Neural cell (in vitro differentiated cells): ENCODE measurements at regions not wholly inside any gene's neighbourhood (a gene's known extent, or its start where the extent isn't known, plus 50 kb on each side); places are given as distances from the start of the nearest gene placed in this dataset.

Experiments used
- H2AFZ ChIP-seq: fragments of 200-600, 300-800 bp; sonication (generic), shearing (Covaris generic); 2 replicates; pipeline ENCODE4 v1.6.0; 2014; ENCODE audit warnings: low read depth, mild to moderate bottlenecking, antibody characterized with exemption, low read length, moderate library complexity
- H3F3A ChIP-seq: fragments of 200-600 bp; shearing (Covaris generic); 2 replicates; pipeline ENCODE4 v1.6.1; 2016; ENCODE audit warnings: mild to moderate bottlenecking, moderate library complexity, mixed read lengths, antibody characterized with exemption, low read length; ENCODE audit not compliant: insufficient read depth, poor library complexity, severe bottlenecking
- H3K27ac ChIP-seq: fragments of 200-600, 300-800 bp; sonication (generic), shearing (Covaris generic); 2 replicates; pipeline ENCODE4 v1.5.1; 2014; ENCODE audit warnings: mild to moderate bottlenecking, low read length, moderate library complexity
- H3K27me3 ChIP-seq: fragments of 300-800, 200-600 bp; sonication (generic), shearing (Covaris generic); 2 replicates; pipeline ENCODE4 v1.6.0; 2014; ENCODE audit warnings: mild to moderate bottlenecking, low read depth, low read length, moderate library complexity; ENCODE audit not compliant: insufficient read depth
- H3K36me3 ChIP-seq: fragments of 300-800, 200-600 bp; sonication (generic), shearing (Covaris generic); 2 replicates; pipeline ENCODE4 v1.5.1; 2014; ENCODE audit warnings: mild to moderate bottlenecking, antibody characterized with exemption, low read length, moderate library complexity; ENCODE audit not compliant: insufficient read depth
- H3K4me2 ChIP-seq: fragments of 300-800, 200-600 bp; sonication (generic), shearing (Covaris generic); 2 replicates; pipeline ENCODE4 v1.6.0; 2014; ENCODE audit warnings: mild to moderate bottlenecking, low read length
- H3K4me3 ChIP-seq: fragments of 300-800, 200-600 bp; sonication (generic), shearing (Covaris generic); 2 replicates; pipeline ENCODE4 v1.5.1; 2014; ENCODE audit warnings: mild to moderate bottlenecking, low read length, moderate library complexity
- H3K79me2 ChIP-seq: fragments of 200-600 bp; shearing (Covaris generic); replicated peaks from 2 replicates; pipeline ENCODE4 v1.6.0; 2014; ENCODE audit warnings: mild to moderate bottlenecking, low read length, moderate library complexity; ENCODE audit not compliant: insufficient read depth
- H3K9ac ChIP-seq: fragments of 300-800, 200-600 bp; sonication (generic), shearing (Covaris generic); 2 replicates; pipeline ENCODE4 v1.6.1; 2016; ENCODE audit warnings: mild to moderate bottlenecking, low read length, mixed read lengths
- H3K9me2 ChIP-seq: fragments of 200-600 bp; shearing (Covaris generic); 2 replicates; pipeline ENCODE4 v1.6.1; 2016; ENCODE audit warnings: mild to moderate bottlenecking, low read length, mixed read lengths; ENCODE audit not compliant: insufficient read depth
- H3K9me3 ChIP-seq: fragments of 200-600, 300-800 bp; sonication (generic), shearing (Covaris generic); 2 replicates; pipeline ENCODE4 v1.6.1; 2016; ENCODE audit warnings: mild to moderate bottlenecking, mixed run types, low read length, moderate library complexity, mixed read lengths
- H4K20me1 ChIP-seq: fragments of 200-600 bp; shearing (Covaris generic); 2 replicates; pipeline ENCODE4 v1.6.1; 2016; ENCODE audit warnings: mild to moderate bottlenecking, mixed run types; ENCODE audit not compliant: insufficient read depth
- CTCF ChIP-seq: fragments of 450-650 bp; IDR thresholded peaks from 2 replicates; pipeline ENCODE4 v1.5.1; 2014; ENCODE audit warnings: antibody characterized with exemption, mild to moderate bottlenecking, moderate library complexity; ENCODE audit not compliant: poor library complexity, severe bottlenecking
- EP300 ChIP-seq: fragments of 450-650 bp; conservative IDR thresholded peaks from 2 replicates; pipeline ENCODE4 v1.6.1; 2014; ENCODE audit warnings: antibody characterized with exemption, mild to moderate bottlenecking, moderate library complexity; ENCODE audit not compliant: poor library complexity, severe bottlenecking
- EZH2 ChIP-seq: fragments of 200-600, 300-800 bp; shearing (Covaris generic), sonication (generic); IDR thresholded peaks from 2 replicates; pipeline ENCODE4 v1.6.1; 2014; ENCODE audit warnings: antibody characterized with exemption, low read length, borderline replicate concordance, mild to moderate bottlenecking; ENCODE audit not compliant: insufficient read depth, poor library complexity, severe bottlenecking
- MXI1 ChIP-seq: fragments of 450-650 bp; conservative IDR thresholded peaks from 2 replicates; pipeline ENCODE4 v1.6.1; 2014; ENCODE audit warnings: antibody characterized with exemption, mild to moderate bottlenecking; ENCODE audit not compliant: poor library complexity, severe bottlenecking
- POLR2AphosphoS5 ChIP-seq: IDR thresholded peaks from 2 replicates; pipeline ENCODE4 v1.6.1; 2012
- RAD21 ChIP-seq: fragments of 450-650 bp; conservative IDR thresholded peaks from 2 replicates; pipeline ENCODE4 v1.6.1; 2014; ENCODE audit warnings: antibody characterized with exemption, mild to moderate bottlenecking, moderate library complexity
- REST ChIP-seq: IDR thresholded peaks from 2 replicates; pipeline ENCODE4 v1.6.1; 2012; ENCODE audit warnings: borderline replicate concordance
- SMC3 ChIP-seq: fragments of 450-650 bp; conservative IDR thresholded peaks from 2 replicates; pipeline ENCODE4 v1.6.1; 2014; ENCODE audit warnings: antibody characterized with exemption, mild to moderate bottlenecking, moderate library complexity; ENCODE audit not compliant: poor library complexity
- TAF1 ChIP-seq: IDR thresholded peaks from 2 replicates; pipeline ENCODE4 v1.6.1; 2012; ENCODE audit warnings: low read depth

- Histone ChIP-seq H3K36me3 (no peaks in the 10 kb centered on the region), H3K9me3 (no peaks in the 10 kb centered on the region), H3K9me2 (no peaks in the 10 kb centered on the region), H4K20me1 (no peaks in the 10 kb centered on the region), H3K9ac (no peak overlapping the region), H3K27ac (no peak overlapping the region), H3K4me2 (no peak overlapping the region), H2AFZ (no peak overlapping the region), H3F3A (no peaks in the 10 kb centered on the region), H3K79me2 (no peaks in the 10 kb centered on the region), H3K4me3 (no peak overlapping the region), H3K27me3 (no peaks in the 10 kb centered on the region)
- TF ChIP-seq CTCF: no peak
- no peak for TF ChIP-seq TAF1
- no peak for TF ChIP-seq EP300
- no peak for TF ChIP-seq MXI1
- TF ChIP-seq POLR2AphosphoS5: no peak
- no peak for TF ChIP-seq REST
- no peak for TF ChIP-seq EZH2
- TF ChIP-seq RAD21: no peak
- no peak for TF ChIP-seq SMC3
Measured at GRCh38 chr3:163538387-163538786, 1539.9 kb downstream of the SI start.

GRCh38 chr3:163533381-163533780 is 1544.9 kb downstream of the SI start:
- TF ChIP-seq CTCF: no peak
- no peak for TF ChIP-seq REST
- no peak for TF ChIP-seq TAF1
- TF ChIP-seq SMC3: no peak
- TF ChIP-seq EP300: no peak
- TF ChIP-seq POLR2AphosphoS5: no peak
- no peak for TF ChIP-seq RAD21
- no peak for TF ChIP-seq EZH2
- no peak for TF ChIP-seq MXI1
- Histone ChIP-seq H3K9me3 (peaks cover 2% of the 10 kb centered on the region), H3K4me3 (no peak overlapping the region), H3K9ac (no peak overlapping the region), H3K27ac (no peak overlapping the region), H3K36me3 (no peaks in the 10 kb centered on the region), H4K20me1 (no peaks in the 10 kb centered on the region), H3K27me3 (no peaks in the 10 kb centered on the region), H3K9me2 (no peaks in the 10 kb centered on the region), H3K4me2 (no peak overlapping the region), H3K79me2 (no peaks in the 10 kb centered on the region), H2AFZ (no peak overlapping the region), H3F3A (no peaks in the 10 kb centered on the region)
